ENCODE measurements at regions not wholly inside any gene's neighbourhood (a gene's known extent, or its start where the extent isn't known, plus 50 kb on each side); places are given as distances from the start of the nearest gene placed in this dataset.

DNA sequence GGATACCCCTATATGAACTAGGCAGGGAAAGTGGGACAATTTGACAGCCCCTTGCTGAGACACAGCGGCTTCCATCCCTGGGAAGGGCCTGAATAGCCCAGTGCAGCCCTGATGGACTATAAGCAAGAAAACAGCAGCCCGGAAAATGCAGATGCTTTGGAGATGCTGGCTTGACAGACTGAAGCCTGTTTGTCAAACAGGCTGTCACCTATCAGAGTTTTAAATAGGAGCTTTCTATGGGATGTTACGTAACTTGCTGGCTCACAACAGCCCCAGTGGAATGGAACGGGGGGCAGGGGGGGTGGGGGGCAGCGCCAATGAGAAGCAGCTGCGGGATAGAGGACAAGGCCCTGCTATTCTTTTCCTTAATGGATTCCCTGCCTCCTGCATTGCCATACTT lies 91.9 kb upstream of the NTM start:
- no peak for DNase-seq (ENCODE audit: low spot score)
- H3K27me3 ChIP-seq, result no peaks in the 10 kb centered on the region
- H3K36me3 ChIP-seq, result no peaks in the 10 kb centered on the region
- H3K79me2 ChIP-seq (ENCODE audit: low read depth), result no peaks in the 10 kb centered on the region
- no peak overlapping the region for H3K27ac ChIP-seq
- H3K4me3 Mint-ChIP-seq, result no peak overlapping the region
- peaks cover 11% of the 10 kb centered on the region for H3K4me1 ChIP-seq
- H3K4me1 Mint-ChIP-seq, result peaks cover 10% of the 10 kb centered on the region
- H3K27ac Mint-ChIP-seq, result no peak overlapping the region
- H4K20me1 ChIP-seq (ENCODE audit: low read depth), result no peaks in the 10 kb centered on the region
- no peak overlapping the region for H2AFZ ChIP-seq (replicated peaks)
- no peak overlapping the region for H3K9ac ChIP-seq
- H3K4me3 ChIP-seq, result no peak overlapping the region
- no peak for TF ChIP-seq EZH2 (IDR thresholded peaks at IDR 0.05)
- no peak for TF ChIP-seq EZH2phosphoT487 (IDR thresholded peaks at IDR 0.05)
- TF ChIP-seq, protein P1, sequence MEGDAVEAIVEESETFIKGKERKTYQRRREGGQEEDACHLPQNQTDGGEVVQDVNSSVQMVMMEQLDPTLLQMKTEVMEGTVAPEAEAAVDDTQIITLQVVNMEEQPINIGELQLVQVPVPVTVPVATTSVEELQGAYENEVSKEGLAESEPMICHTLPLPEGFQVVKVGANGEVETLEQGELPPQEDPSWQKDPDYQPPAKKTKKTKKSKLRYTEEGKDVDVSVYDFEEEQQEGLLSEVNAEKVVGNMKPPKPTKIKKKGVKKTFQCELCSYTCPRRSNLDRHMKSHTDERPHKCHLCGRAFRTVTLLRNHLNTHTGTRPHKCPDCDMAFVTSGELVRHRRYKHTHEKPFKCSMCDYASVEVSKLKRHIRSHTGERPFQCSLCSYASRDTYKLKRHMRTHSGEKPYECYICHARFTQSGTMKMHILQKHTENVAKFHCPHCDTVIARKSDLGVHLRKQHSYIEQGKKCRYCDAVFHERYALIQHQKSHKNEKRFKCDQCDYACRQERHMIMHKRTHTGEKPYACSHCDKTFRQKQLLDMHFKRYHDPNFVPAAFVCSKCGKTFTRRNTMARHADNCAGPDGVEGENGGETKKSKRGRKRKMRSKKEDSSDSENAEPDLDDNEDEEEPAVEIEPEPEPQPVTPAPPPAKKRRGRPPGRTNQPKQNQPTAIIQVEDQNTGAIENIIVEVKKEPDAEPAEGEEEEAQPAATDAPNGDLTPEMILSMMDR (IDR thresholded peaks at IDR 0.05), result no peak
- no peaks in the 10 kb centered on the region for H3K27me3 Mint-ChIP-seq (ENCODE audit: insufficient read depth, low read depth)
- H3K9me3 ChIP-seq (ENCODE audit: low read depth), result no peaks in the 10 kb centered on the region
- H3K36me3 Mint-ChIP-seq, result no peaks in the 10 kb centered on the region
- H3K4me2 ChIP-seq, result no peak overlapping the region
- peaks cover 8% of the 10 kb centered on the region for H3F3A ChIP-seq (ENCODE audit: low read depth)
- no peaks in the 10 kb centered on the region for H3K9me3 Mint-ChIP-seq

DNA sequence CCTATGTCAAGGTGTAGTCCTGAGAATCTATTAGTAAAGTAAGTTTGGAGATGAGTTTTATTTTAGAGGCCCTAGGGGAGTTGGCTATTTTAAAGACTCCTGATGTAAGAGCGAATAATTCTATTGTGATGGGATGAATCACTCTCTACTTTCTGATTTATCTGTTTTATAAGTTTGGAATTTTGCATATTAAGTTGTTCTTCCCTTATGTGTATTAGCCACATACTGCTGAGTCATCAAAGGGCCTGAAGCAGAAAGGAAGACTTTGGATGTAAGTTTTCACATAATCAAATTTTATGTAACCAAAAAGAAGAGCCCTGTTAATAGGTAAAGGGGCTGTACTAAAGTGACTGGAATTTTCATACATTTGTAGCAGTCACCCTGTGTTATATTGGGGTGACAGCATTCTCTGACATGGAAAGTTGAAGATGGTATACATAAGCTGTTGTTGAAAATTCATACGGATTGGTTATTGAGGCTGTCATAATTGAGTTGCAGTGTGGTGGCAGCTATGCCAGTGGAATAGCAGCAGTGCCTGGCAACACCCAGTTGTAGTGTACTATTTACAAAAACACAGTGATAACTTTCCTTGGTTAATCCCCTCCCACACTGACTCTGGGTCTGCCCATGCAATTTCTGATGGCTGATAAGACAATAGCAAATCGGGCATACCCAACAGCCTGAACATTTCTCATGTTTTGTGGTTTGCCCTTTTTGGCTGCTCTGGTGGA lies 90.6 kb upstream of the NTM start:
- Histone ChIP-seq H4K20me1 (ENCODE audit: low read depth) (no peaks in the 10 kb centered on the region), H3K27ac (no peak overlapping the region), H3K27me3 (no peaks in the 10 kb centered on the region), H3F3A (ENCODE audit: low read depth) (peaks cover 8% of the 10 kb centered on the region), H3K79me2 (ENCODE audit: low read depth) (no peaks in the 10 kb centered on the region), H2AFZ (replicated peaks) (no peak overlapping the region), H3K36me3 (no peaks in the 10 kb centered on the region), H3K4me2 (no peak overlapping the region), H3K4me1 (peaks cover 11% of the 10 kb centered on the region), H3K9ac (no peak overlapping the region), H3K4me3 (no peak overlapping the region), H3K9me3 (ENCODE audit: low read depth) (no peaks in the 10 kb centered on the region)
- Mint-ChIP-seq H3K9me3 (no peaks in the 10 kb centered on the region), H3K36me3 (no peaks in the 10 kb centered on the region), H3K4me1 (peaks cover 10% of the 10 kb centered on the region), H3K27me3 (ENCODE audit: insufficient read depth, low read depth) (no peaks in the 10 kb centered on the region), H3K27ac (no peak overlapping the region), H3K4me3 (no peak overlapping the region)
- TF ChIP-seq EZH2 (IDR thresholded peaks at IDR 0.05) (no peak), EZH2phosphoT487 (IDR thresholded peaks at IDR 0.05) (no peak)
- TF ChIP-seq, protein P1 (IDR thresholded peaks at IDR 0.05), result no peak
- DNase-seq (ENCODE audit: low spot score), result no peak

DNA sequence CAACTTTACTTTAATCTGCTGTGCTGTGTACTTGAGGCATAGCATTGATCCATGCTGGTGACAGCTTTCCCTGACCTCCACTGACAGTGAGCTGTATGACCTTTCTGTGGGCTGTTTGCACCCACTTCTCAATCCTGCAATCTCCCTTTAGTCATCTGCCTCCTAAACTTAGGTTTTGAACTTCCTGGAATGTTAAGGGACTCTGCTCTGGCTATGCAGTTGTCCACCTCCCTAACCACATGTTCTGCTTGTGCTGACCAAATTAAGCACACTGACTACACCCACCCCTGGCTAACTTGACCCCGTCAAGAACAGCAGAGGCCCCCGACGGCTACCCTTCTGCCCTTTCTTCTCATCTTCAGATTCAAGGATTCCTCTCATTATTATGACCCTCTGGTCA lies 89.1 kb upstream of the NTM start:
- Histone ChIP-seq H4K20me1 (ENCODE audit: low read depth) (no peaks in the 10 kb centered on the region), H3K4me1 (no peaks in the 10 kb centered on the region), H3K9me3 (ENCODE audit: low read depth) (no peaks in the 10 kb centered on the region), H3K4me3 (no peak overlapping the region), H3K27me3 (no peaks in the 10 kb centered on the region), H2AFZ (replicated peaks) (no peak overlapping the region), H3F3A (ENCODE audit: low read depth) (no peaks in the 10 kb centered on the region), H3K4me2 (no peak overlapping the region), H3K79me2 (ENCODE audit: low read depth) (no peaks in the 10 kb centered on the region), H3K9ac (no peak overlapping the region), H3K27ac (no peak overlapping the region), H3K36me3 (no peaks in the 10 kb centered on the region)
- Mint-ChIP-seq H3K36me3 (no peaks in the 10 kb centered on the region), H3K27me3 (ENCODE audit: insufficient read depth, low read depth) (no peaks in the 10 kb centered on the region), H3K9me3 (no peaks in the 10 kb centered on the region), H3K4me3 (no peak overlapping the region), H3K27ac (no peak overlapping the region), H3K4me1 (no peaks in the 10 kb centered on the region)
- TF ChIP-seq, protein P1 (IDR thresholded peaks at IDR 0.05), result no peak
- TF ChIP-seq EZH2 (IDR thresholded peaks at IDR 0.05) (no peak), EZH2phosphoT487 (IDR thresholded peaks at IDR 0.05) (no peak)
- DNase-seq (ENCODE audit: low spot score), result no peak
